HG03378 (cell line): ENCODE measurements at regions not wholly inside any gene's neighbourhood (a gene's known extent, or its start where the extent isn't known, plus 50 kb on each side); places are given as distances from the start of the nearest gene placed in this dataset.
"Not testable (repeated sequence)": the region's sequence is repeated elsewhere in the genome, so short reads cannot be mapped to it uniquely, and the experiment has no call there.

Experiments
- ATAC-seq: cut with Tn5 transposase; IDR thresholded peaks from one replicate; pipeline ENCODE4 v1.9.1; 2021; ENCODE audit warnings: mild to moderate bottlenecking, moderate library complexity; ENCODE audit not compliant: unreplicated experiment

DNA sequence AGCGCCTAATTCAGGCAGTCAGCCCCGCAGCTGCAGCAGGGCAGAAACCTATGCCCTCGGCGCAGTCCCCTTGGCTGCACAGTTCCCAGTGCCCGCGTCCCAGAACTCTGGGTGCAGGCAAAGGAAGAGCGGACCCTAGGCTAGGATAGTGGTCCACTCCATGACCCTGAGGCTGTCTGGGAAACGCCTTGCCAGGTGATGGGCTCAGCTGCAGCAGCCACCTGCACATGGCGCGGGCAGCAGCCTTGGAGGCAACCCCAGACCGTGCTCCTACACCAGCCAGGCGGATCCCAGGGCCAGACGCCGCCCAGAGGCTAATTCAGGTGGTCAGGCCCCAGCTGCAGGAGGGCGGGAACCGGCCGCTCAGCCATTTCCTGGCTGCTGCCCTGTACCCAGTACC, 83.0 kb downstream of the POTEC start:
- not testable (repeated sequence) for ATAC-seq

DNA sequence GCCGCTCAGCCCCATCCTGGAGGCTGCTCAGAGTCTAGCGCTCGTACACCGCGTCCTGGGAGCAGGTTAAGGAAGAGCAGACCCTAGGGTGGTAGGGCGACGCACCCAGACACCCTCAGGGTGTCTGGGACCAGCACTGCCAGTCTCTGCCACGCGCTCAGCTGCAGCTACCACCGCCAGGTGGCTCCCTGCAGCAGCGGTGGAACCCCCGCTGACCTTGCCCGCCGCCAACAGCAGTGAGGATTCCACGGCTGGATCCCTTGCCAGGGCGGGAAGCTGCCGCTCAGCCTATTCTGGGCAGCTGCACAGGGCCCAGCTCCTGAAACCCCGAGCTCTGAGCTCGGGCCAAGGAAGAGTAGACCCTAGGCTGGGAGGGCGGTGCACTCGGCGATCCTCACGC, 83.6 kb downstream of the POTEC start:
- ATAC-seq = not testable (repeated sequence)

DNA sequence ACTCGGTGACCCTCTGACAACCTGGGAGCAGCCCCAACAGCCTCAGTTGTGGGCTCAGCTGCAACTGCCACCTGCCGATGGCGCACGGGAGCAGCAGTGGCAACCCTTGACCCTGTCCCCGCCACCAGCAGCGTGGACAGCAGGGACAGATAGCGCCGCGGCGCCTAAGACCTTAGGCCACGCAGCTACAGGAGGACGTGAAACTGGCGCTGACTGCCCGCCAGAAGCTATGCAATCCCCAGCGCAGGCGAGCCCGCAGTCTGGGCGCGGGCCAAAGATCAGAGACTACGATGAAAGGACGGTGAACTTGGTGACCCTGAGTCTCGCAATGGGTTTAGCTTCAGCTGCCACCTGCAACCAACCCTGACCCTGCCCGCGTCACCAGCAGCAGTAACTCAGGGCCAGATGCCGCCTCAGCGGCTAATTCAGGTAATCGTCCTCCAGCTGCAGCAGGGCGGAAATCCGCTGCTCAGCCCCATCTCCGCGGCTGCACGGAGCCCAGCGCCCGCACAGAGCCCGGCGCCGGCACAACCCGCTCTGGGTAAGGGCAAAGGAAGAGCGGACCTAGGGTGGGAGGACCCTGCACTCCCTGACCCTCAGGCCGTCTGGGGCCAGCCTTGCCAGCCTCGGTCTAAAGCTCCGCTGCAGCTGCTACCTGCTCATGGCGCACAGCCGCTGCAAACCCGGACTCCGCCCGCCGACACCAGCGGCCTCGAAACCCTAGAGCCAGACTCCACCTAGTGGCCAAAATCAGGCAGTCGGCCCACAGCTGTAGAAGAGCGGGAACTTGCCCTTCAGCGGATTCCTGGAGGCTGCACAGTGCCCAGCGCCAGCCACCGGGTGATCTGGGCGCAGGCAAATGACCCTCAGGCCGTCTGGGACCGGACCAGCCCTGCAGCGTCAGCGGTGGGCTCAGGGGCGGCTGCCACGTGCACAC, 85.1 kb downstream of the POTEC start:
- not testable (repeated sequence) for ATAC-seq

DNA sequence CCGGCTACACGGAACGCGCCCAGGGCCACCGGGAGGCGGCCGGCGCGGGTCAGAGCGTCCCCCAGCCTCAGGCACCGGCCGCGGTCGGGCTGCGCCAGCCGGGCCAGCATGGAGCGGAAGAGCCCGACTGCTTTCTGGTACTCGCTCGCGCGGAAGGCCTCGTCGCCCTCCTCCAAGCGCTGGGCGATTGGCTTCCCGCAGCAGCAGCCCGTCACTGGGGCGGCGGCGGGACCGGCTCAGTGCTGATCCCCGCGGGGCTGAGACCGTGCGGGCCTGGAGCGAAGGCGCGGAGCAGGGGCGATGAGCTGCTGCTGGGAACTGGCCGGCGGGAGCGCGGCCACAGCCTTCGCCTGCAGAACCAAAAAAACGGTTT, 92.8 kb downstream of the POTEC start:
- ATAC-seq = not testable (repeated sequence)

DNA sequence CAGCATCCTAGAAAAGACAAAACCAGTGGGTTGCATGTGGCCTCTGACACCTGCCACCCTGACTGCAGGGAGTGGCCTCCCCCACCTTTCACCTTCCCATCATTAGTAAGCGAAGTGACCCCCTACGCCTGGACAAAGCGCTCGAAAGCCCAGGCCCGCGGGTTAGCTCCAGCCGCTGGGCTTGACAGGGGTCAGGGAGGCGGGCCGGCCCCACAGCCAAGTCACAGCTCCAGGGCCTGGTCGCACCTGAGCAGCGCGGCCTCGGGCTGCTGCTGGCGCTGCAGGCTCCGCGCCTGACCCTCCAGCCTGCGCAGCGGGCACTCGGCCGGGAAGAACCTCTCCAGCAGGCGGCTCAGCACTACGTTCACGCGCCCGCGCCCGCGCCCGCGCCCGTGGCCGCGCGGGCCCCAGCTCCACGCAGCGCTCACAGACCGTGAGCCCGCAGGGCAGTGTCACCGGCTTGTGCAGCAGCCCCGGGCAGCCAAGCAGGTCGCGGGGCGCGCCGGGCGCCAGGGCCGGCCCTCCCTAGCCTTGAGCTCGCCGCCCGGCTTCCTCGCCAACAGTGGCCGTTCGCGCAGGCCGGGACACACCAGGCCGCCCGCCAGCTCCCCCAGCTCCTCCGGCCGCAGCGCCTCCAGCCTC, 93.3 kb downstream of the POTEC start:
- not testable (repeated sequence) for ATAC-seq

DNA sequence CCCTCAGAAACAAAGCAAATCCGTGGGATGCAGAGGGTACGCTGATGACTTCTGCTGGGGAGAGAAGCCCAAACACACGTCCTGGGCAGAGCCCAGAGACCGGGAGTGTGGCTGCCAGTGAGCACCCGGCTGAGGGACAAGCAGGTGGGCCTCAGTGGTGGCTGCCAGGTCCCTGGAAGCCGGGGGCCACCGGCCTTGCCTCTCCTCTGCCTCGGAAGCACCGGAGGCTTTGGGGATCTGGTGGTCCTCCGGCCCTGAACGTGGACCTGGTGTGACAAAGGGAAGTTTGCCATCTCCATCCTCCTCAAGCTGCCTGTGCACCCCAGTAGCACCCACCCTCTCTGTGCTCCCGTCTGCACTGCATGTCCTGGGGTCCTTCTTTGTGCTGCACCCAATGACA, 94.3 kb downstream of the POTEC start:
- ATAC-seq = not testable (repeated sequence)

DNA sequence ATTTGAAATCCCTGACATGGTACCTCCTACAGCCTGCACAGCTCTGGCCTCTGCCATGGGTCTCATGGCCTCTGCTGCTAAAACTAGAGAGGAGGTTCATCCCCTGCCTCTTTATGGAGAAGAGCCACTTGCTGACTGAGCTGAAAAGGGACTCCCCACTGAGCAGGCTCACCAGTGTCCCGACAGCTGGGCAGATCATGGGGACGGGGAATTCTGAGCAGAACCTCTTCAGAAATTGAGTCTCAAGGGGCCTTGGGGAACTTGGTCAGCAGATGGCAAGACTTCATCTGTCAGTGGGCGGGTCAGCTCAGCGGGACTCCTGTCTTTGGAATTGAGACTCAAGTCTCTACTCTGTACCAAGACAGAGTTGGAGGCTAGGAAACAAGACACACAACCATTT, 95.7 kb downstream of the POTEC start:
- ATAC-seq = not testable (repeated sequence)

DNA sequence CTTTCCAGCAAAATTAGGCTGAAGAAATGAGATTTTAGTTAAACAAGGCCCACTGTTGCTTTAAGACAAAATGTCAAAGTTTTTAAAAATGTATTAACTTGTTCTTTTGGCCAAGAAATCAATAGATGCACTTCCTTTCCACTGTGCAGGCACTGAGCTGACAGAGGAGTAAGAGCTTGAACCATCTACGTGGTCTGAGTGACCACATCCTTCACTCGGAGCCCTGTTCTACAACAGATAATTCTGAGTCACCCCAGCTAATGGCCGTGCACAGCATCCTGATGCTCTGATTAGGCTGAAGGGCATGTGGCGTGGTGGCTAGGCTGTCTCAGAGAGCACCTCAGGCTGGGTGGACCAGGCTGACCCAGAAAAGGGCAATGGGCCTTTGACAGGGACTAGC, 107.9 kb downstream of the POTEC start:
- ATAC-seq = not testable (repeated sequence)

DNA sequence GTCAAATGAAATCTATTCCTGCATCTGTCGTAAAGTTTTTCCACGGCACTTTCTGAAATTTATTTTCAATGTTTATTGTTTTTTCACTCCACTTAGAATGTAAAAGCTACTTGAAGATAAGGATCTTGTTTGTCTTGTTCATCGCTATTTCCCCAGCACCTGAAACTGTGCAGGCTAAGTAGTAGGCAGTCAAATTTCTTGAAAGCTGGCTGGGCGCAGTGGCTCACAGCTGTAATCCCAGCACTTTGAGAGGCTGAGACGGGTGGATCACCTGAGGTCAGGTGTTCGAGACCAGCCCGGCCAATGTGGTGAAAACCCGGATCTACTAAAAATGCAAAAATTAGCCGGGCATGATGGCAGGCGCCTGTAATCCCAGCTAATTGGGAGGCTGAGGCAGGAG, 111.0 kb downstream of the POTEC start:
- not testable (repeated sequence) for ATAC-seq

DNA sequence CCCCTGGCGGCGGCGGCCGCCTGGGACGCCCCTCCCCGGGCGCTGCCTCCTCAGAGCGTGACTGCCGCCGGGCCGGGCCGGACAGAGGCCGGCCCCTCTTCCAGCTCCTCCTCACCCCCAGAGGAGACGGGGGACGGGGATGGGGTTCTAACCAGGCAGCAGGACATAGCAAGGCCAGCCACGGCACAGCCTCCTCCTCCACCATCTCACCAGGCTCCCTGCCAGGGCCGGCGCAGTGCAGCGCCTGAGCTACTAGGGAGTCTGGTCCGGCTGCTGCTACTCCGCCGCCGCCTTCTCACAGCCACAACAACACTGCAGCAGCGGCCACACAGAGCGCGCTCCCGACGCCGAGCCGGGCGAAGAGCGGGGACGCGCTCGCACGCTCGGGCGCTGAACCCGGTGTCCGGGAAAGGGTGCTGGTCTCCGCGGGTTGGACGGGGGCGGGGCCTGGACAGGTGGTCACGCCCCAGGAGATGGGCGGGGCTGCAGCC, 112.3 kb downstream of the POTEC start:
- ATAC-seq = not testable (repeated sequence)

DNA sequence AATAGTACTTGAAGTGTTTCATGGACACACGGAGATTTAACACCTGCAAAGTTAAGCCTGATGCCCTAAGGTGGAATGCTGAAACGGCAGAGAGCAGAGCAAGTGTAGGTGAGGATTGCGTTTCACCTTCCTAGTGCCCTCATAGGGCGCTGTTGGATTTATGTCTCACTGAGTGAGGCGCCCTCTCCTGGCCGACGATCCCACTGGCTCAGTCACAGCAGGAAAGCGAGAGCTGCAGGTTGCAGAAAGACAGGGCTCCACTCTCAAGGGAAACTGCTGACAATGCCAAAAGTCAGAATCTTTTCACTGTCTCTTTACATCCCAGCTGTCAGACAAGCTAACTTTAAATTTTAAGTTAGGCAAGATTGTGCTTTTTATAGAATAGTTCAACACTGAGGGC, 127.6 kb downstream of the POTEC start:
- ATAC-seq = not testable (repeated sequence)

DNA sequence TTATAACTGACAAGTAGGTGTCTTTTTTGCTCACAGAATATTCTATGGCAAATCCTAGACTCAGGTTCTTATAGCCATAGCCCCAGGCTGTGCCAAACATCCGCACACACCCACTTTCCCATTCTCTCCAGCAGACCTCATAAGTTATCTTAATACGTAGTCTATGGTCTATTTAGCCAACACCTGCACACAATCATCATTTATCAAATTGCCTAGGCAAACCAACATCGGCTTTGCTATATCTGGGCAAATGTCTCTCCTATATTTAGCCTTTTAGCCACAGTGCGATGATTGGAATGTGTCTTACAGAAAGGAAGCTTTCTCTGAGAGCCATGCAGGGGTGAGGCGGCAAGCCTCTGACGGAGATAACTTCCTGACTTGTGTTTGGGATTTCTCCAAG, 128.0 kb downstream of the POTEC start:
- ATAC-seq = not testable (repeated sequence)

DNA sequence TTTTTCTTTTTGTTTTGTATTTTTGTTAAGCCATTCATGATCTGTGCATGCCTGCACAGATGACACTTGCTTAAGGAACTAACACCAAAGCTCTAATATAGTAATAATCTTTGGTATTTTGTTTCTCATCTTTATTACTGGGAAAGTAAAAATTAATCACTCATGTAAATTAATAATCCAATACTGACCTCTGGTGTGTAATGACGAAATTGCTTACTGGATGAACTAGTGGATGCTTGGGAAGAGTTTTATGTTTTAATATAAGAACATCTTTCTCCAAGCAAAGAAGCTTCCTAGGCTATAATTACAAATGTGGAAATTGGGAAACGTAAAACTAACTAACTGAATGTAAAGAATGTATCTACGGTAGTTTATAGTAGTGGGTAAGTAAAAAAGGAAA, 147.9 kb downstream of the POTEC start:
- ATAC-seq = not testable (repeated sequence)

DNA sequence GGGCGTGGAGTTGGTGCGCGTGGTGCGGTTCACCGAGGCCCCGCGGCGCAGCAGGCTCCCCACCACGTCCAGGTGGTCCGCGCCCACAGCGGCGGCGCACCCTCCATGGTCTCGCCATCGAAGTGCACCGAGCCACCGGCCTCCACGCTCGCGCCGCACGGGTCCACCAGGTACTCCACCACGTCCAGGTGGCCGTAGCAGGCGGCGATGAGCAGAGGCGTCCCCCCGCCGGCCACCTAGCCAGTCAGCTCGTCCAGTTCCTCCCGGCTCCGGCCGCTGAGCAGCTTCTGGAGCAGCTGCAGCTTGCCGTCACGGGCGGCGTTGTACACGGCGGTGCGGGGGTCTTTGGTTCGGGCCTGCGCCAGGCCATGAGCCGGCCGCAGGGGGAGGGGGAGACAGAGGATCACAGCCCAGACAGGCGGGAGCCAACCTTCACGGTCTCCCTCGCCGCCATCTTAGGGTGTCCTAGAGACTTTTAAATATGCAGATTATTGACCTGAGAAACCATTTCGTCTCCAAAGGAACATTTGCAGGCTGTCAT, 149.8 kb downstream of the POTEC start:
- not testable (repeated sequence) for ATAC-seq

DNA sequence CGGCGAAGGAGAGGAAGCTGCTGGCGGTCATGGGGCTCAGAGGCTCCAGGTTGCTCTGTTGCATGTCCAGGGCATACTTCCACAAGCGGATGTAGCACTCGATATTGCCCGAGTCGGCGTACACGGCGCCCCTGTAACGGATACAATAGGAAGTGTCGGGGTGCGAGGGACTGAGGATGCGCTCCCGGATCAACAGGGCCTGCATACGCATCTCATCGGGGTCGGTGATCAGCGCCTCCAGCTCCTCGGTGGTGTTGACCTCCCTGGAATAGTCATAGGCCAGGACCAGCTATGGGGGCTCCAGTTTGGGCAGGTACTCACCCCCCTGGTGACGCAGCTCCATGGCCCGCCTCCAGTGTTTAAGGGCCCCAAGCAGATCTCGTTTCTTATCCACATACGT, 150.8 kb downstream of the POTEC start:
- not testable (repeated sequence) for ATAC-seq

DNA sequence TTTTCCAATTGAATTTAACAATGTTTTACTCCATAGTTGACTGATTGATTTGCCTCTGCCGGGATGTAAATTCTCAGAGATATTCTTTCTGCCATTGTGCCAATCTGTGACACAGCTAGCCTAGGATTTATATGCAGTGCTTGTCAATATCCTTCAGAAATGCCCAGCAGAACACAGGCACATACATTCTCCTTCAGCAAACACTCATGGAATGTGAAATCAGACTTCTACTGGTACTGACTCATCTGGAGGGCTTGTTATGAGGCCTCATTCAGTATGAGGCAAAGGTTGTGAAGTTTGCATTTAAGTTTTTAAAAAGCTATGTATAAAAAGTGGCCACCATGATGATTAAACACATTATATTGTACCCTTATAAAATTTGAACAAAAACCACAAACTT, 158.4 kb downstream of the POTEC start:
- ATAC-seq = not testable (repeated sequence)

DNA sequence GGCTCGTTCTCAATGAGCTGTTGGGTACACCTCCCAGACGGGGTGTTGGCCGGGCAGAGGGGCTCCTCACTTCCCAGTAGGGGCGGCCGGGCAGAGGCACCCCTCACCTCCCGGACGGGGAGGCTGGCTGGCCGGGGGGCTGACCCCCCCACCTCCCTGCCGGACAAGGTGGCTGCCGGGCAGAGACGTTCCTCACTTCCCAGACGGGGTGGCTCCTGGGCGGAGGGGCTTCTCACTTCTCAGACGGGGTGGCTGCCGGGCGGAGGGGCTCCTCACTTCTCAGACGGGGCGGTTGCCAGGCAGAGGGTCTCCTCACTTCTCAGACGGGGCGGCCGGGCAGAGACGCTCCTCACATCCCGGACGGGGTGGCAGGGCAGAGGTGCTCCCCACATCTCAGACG, 160.7 kb downstream of the POTEC start:
- not testable (repeated sequence) for ATAC-seq

DNA sequence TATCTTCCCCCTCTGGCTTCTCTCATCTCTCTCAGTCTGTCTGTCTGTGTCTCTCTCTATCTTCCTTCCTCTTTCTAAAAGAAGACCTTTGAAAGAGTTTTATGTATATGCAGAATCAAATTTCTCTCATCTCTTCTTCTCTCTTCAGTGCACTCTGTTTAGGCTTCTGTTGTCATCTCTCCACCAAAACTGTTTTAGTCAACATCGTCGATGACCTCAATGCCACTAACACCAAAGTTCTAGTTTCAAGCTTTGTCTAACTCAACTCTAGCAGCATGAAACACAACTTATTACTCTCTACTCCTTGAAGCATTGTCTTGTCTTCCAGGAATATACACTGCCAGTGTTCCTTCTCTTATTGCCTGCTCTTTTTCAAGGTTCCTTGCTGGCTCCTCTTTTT, 163.9 kb downstream of the POTEC start:
- ATAC-seq = not testable (repeated sequence)

DNA sequence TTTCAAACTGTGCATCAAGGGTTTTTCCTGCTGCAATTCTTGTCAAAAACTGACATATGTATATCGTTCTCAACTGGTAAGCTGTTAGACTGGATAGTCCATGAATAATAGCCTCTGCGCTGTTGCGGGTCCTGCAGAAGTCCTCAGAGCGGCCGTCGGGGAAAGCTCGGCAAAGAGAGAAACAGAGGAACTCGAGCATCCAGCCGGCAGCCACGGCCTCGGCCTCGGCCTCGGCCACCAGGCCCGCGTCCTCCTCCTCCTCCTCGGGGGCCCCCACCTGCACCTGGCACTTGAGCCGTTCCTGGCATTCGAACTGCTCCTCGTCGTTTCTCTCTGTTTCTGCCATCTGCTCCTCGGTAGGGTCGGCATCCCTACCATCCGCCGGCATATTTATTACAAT, 165.0 kb downstream of the POTEC start:
- not testable (repeated sequence) for ATAC-seq

DNA sequence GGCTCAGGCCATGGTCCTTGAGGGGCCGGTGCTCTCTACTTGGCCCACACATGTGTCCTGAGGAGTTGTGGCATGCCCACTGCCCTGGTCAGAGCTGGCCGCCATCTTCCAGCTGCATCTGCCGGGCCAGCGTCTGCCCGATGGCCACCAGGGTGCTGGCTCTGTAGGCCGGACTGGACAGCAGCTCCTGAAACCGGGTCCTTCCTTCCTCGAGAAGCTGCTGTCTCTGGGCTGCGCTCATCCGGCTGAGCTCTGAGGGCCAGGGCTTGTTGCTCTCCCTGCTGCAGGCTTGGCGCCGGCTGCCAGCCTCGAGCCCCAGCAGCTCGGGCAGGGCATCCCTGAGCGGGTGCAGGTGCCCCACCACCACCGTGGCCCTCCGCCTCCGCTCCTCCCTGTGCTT, 182.1 kb downstream of the POTEC start:
- ATAC-seq = not testable (repeated sequence)

DNA sequence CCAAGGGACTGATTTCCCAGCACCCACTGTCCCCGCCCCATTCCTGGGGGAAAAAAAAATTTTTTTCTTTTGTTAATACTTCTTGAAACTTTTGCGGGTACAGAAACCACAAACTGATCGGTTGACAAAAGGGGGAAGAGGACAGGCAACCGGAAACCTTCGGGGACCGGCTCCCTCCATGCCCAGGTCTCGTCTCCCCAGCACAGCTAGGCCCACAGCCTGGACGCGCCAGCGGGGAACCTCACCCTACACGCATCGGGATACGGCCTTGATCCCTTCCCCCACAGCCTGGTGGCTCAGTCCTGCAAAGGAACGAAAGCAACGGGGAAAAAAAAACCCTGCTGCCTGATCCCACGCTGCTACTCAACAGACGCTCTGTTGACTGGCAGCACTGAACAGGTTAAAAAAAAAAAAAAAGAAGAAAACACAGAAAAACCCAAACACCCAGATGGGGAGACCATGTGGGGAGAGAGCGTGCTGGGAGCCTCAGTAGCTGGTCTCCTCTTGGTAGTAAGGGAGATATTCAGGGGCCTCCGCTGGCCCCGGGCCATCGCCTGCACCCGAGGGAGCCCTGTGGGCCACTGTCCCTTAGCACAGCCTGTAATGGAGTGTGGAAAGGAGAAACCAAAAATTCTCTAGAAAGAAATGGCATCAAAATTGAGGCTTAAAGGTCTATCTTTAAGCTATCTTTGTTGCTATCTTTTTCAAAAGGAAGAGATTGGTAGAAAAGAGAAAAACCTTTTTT, 185.7 kb downstream of the POTEC start:
- not testable (repeated sequence) for ATAC-seq
